NCI-H2196 (cell line): ENCODE measurements at regions not wholly inside any gene's neighbourhood (a gene's known extent, or its start where the extent isn't known, plus 50 kb on each side); places are given as distances from the start of the nearest gene placed in this dataset.
A peak's percentile ranks its signal among the peaks of the same experiment; 100 is the strongest.
"Not testable (repeated sequence)": the region's sequence is repeated elsewhere in the genome, so short reads cannot be mapped to it uniquely, and the experiment has no call there.

Source experiments
- DNase-seq: peaks from one replicate; lab custom pipeline; 2025; ENCODE audit not compliant: unreplicated experiment; lab: John Stamatoyannopoulos, UW

DNA sequence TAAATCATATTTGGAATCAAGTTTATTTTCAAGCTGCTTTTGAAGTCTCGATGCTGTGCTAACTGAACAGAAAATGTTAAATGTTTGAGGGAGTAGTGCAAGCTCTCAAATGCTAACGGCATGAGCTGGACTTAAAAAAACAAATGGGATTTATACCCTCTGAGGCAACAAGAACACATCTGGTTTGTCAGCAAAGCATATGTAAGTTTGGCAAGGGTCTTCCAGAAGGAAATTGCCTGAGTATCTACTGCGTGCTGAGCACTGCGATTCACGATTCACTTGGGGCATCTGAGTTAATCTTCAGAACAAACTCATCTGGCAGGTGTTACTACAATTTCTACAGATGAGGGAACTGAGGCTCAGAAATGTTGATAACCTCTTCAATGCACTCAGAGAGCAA is 98.4 kb upstream of the C9orf72 start:
- DNase-seq: no peak

DNA sequence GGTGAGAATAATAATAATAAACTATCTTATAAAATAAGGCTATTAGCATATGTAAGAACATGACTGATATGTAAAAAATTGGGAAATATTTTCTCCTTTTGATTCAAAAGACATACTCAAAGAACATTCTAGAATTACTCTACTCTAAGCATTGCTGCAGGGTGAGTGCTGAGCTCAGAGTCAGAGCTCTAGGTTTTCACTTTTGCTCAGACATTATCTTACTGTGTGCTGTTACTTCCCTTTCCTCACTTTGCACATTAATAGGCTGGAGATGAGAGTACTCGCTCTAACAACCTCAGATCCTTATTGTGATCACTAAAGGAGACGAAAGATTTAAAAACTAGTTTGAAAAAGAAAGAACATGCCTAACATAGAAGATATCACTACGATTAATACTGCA is 99.4 kb upstream of the C9orf72 start:
- no peak for DNase-seq

DNA sequence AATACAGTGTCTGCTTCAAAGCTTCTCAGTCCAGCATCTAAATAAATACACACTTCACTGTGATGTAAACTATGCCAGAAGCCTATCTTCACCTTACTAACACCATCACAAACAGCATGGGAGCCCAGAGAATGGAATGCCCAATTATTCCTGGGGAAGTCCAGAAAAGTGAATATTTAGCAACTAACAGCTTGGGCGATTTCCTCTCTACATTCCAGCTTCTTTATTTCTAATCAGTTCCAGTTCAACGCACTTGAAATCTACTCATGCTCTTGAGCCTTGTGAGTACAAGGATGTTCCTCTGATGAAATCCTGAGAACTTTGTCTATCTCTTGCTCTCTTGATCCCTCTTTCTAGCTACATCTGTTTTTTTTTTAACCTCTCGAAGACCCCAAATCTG is 100.4 kb upstream of the C9orf72 start:
- DNase-seq: no peak

DNA sequence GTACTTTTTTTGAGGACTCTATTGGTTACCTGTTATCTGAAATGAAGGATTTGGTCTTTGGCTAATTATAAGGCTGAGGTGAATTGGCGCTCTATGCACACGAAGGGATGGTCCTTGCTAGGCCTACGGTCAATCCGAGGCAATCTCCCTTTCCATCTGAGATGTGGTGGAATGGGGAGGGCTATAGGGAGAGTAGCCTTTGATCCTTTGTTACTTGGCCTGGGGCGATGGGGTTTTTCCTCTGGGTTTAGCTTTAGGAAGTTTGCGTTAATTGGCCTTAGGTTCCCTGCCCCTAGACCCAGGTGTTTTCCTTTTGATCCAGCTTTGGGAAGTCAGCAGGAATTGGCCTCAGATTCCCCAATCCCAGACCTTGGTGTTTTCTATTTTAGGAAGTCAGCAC is 102.1 kb upstream of the C9orf72 start:
- no peak for DNase-seq

GRCh38 chr9:27676827-27677226 is 103.5 kb upstream of the C9orf72 start:
- no peak for DNase-seq

DNA sequence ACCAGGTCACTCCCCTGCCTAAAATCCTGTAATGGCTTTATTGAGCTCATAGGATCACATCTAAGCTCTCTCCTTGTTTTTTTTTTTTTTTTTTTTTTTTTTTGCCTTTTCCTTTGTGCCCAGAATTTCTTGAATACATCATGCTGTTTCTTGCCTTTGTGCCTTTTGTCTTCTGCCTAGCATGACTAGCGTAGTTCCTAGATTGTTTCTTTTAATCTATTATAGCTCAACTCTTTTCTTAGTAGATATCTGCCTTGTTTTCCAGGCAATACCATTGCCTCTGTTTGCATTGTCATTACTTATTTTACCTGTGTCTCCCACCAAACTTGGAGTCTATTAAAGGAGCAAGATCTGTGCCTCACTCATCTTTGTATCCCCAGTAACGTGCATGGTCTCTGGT is 106.1 kb upstream of the C9orf72 start:
- no peak for DNase-seq

GRCh38 chr9:27683181-27683580 is 109.9 kb upstream of the C9orf72 start:
- no peak for DNase-seq

GRCh38 chr9:27688954-27689353 is 115.7 kb upstream of the C9orf72 start:
- no peak for DNase-seq

GRCh38 chr9:27690816-27691215 is 117.5 kb upstream of the C9orf72 start:
- not testable (repeated sequence) for DNase-seq

DNA sequence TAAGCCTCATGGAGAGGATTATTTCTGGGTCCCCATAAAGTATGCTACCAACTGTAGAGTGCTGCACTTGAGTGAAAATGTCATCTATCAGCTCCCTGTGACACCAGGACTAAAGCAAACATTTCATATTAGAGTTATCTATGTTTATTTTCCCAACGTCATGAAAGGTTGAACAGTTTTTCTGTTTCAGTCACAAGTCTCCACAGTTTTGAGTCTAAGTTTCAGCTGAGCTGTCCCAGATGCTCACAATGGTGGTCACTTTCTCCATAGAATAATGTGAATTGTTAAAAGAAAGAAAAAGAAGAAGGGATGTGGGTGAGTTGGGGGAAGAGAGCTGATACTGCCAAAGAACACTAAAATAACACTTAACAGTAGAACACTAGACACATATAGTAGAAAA is 126.3 kb upstream of the C9orf72 start:
- no peak for DNase-seq

GRCh38 chr9:27701016-27701415 is 127.7 kb upstream of the C9orf72 start:
- no peak for DNase-seq

DNA sequence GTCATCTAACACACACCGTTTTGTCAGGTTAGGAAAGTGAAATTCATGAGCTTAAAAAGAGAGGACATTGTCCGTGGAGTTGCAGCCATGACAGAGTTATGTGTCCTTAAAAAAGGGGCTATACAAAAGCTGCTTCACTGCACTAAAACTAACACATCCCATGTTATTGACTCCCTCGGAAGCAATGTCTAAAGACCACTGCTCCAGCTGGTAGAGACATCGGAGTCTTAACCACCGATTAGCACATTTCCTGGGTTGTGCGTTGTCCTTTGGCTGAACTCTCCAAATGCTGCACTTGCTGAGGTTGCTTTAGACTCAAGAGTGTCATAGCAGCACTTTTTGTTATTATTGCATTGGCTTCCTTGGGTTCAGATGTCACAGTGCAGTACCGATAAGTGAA is 128.3 kb upstream of the C9orf72 start:
- DNase-seq: no peak

- no peak for DNase-seq
These were observed 130.1 kb upstream of the C9orf72 start for GRCh38 chr9:27703216-27703980.

DNA sequence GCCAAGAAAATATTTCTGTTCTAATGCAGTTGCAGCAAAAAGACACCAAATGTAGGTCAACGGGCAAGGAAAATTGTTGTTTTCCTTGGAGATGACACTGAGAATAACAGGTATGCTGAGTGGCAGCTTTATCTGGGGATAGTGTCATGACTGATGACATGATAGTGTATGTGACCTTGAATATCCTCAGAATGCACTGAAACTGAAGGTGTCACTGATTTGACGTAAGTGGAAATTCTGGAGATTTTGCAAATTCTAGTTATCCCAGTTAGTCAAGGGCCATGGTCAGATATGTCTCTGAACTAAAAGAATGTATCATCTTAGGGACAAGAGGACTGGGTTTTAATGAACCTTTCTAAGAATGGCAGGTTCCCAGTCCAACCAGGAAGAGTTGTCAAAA is 138.0 kb upstream of the C9orf72 start:
- no peak for DNase-seq

DNA sequence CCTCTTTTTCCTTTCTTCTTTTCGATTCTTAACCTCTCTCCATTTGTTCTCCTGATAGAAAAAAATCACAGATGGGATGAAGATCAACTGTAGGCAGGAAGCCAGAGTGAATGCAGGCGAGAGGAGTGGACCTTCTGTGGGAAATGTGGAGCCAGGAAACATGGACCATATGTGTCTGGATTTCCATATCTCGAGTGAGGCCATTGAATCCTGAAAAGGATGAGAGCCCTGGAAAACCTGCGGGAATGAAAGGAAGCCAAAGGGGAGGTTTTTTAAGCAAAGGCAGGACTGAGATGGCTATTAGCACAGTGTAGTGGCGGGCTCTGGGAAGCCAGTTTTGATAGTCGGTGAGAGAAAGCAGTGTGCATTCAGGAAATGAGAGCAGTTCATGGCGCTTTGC is 139.5 kb upstream of the C9orf72 start:
- DNase-seq: no peak

- DNase-seq: no peak
These were observed 141.1 kb upstream of the C9orf72 start for GRCh38 chr9:27714388-27714787.

DNA sequence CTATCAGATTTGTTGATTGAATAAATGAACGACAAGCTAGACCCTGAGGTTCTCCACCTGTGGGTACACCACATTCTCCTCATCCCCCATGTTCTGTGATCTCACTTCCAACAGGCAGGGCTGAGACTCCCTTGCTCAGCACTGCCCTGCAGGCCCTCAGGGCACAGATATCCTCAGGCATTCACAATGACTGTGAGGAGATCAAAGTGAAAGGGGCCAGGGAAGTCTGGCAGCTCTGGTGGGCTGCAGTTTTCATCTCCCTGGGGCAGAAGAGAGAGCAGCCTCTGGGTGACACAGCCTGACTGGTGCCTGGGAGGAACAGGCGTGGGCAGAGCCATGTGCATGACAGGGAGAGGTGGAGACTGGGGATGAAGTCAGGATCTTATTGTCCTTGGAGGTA is 142.4 kb upstream of the C9orf72 start:
- no peak for DNase-seq

- no peak for DNase-seq
These were observed 144.7 kb upstream of the C9orf72 start for GRCh38 chr9:27717991-27718390.

GRCh38 chr9:27719711-27720110 is 146.4 kb upstream of the C9orf72 start:
- DNase-seq: no peak

DNA sequence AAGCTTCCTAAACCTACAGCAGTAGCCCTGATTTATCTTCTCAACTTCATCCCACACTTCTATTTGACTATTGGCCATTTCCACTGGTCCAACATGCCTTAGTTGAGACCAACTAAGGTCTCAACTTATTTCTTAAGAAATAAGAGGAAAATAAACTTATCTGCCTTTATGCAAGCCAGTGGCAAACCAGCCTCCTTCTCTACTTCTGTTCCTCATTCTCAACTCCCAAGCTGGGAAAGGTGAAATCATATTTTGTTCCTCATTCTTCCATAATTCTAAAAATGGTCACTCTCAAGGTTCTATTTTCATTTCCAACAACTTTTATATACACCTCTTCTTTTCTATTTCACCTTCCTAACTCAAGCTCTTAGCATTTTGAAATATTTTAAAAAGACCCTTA is 149.6 kb upstream of the C9orf72 start:
- DNase-seq: no peak

DNA sequence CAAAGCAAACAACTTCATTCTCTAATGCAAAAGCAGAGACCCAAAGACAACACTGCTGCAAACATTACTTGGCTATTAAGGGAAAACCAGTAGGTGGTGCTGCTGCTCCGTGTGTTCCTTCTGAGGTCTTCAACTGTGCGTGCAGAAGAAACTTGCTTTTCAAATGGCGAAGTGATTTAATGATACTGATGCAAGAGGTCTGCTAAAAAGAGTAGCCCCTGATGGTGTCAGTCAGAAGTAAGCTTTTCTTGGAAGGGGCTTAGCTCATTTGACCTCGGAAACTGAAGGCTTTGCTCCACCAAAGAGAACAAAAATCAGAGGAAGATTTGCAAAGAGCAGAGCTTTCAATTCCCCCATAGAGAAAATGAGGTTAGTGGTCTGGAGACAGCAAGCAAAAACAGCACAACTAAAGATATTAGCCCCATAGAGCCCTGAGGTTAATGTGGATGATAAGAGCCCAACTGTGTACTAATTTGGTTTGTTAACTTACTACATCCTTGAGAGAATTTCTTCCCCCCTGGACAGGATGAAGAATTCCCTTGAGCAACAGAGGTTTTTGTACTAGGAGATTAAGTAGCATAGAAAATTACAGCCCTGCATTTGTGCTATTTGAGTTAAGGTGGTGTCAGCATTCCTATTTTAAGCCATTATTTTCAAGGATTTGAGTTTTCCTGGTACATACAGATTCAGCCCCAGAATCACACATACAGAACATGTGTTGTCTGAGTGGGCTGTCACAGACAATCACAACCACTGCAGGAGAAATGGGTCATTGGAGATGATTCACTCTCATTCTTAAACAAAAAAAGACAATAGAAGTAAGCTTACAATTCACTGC is 153.2 kb upstream of the C9orf72 start:
- DNase-seq: peak; percentile 51

DNA sequence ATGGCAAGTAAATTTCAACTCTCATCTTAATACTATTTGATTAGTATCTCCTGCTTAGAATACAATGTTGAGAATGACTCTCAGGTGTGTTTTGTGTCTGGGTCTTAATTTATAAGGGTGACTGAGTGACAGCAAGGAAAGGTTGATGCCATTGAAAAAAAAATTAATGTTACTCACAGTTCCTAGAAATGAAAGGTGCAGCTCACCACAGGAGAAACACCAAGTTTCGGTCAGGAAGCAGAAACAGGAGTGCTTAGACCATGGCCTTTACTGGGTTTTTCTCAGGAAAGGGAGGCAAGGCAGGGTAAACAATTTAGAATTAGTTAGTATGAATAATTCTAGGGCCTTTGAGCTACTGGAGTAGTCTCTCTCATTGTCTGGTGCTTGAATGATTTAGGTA is 159.2 kb upstream of the C9orf72 start:
- DNase-seq: no peak
